ENCODE measurements at regions not wholly inside any gene's neighbourhood (a gene's known extent, or its start where the extent isn't known, plus 50 kb on each side); places are given as distances from the start of the nearest gene placed in this dataset.

DNA sequence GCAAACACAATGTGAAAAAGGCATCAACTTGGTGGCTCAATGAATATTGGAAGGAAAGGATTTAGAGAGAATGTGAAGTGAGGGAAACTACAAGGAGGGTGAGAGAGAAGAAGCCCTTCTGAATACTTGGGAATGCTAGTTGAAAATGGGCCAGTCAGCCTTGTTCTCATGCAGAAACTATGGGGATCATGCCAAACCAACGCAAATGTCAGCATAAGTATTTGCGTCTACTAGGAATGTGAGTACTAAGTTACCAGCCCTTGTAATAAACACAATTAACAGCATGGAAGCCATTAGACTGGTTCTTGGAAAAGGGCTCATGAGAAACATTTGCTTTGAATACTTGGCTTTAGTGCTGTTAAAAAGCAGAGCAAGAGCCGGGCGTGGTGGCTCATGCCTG is 54.9 kb upstream of the AIG1 start:
- no peak for ATAC-seq
- no peak for FAIRE-seq
- H3K4me1 ChIP-seq = no peaks in the 10 kb centered on the region
- no peaks in the 10 kb centered on the region for H3K9me3 ChIP-seq
- CTCF ChIA-PET = no interaction called here
- WGBS (ENCODE audit: missing lambda C conversion rate) = 86% methylated on average over 4 of the region's 4 CpGs
- no peak for DNase-seq (ENCODE audit: low read depth in 1 of 2, low spot score in 1 of 2)
- H3K4me3 ChIP-seq = no peak overlapping the region
- H3K27ac ChIP-seq = no peak overlapping the region
- no peak for TF ChIP-seq RNF2 (IDR thresholded peaks at IDR 0.05; ENCODE audit: borderline replicate concordance, low read depth)
- TF ChIP-seq HOXB13 (CRISPR knock-in tag; IDR thresholded peaks at IDR 0.05; ENCODE audit: low read depth) = no peak
- TF ChIP-seq HES2 (IDR thresholded peaks at IDR 0.05) = no peak
- no peak for TF ChIP-seq PBX3 (IDR thresholded peaks at IDR 0.05)
- TF ChIP-seq HOXA7 (CRISPR knock-in tag; IDR thresholded peaks at IDR 0.05) = no peak
- TF ChIP-seq HDAC2 (IDR thresholded peaks at IDR 0.05) = no peak
- TF ChIP-seq TP53 (CRISPR knock-in tag; IDR thresholded peaks at IDR 0.05) = no peak
- TF ChIP-seq CEBPB (IDR thresholded peaks at IDR 0.05) = no peak
- no peak for TF ChIP-seq CBX2 (IDR thresholded peaks at IDR 0.05; ENCODE audit: borderline replicate concordance, low read depth)
- TF ChIP-seq NR3C1 (IDR thresholded peaks at IDR 0.05) = no peak
- TF ChIP-seq POLR2AphosphoS2 (conservative IDR thresholded peaks at IDR 0.05; ENCODE audit: low read length) = no peak
- no peak for TF ChIP-seq TFCP2L1 (CRISPR knock-in tag; IDR thresholded peaks at IDR 0.05)
- no peak overlapping the region for H3K4me2 ChIP-seq
- POLR2A ChIA-PET = no interaction called here

GRCh38 chr6:143006787-143007186 is 53.9 kb upstream of the AIG1 start:
- FAIRE-seq (no peak), ATAC-seq (no peak), DNase-seq (ENCODE audit: low read depth in 1 of 2, low spot score in 1 of 2) (no peak)
- no peaks in the 10 kb centered on the region for H3K9me3 ChIP-seq
- ChIA-PET CTCF (no interaction called here), POLR2A (no interaction called here)
- no peak overlapping the region for H3K27ac ChIP-seq
- no peaks in the 10 kb centered on the region for H3K4me1 ChIP-seq
- 50% methylated on average over 4 of the region's 4 CpGs for WGBS (ENCODE audit: missing lambda C conversion rate)
- H3K4me3 ChIP-seq = no peak overlapping the region
- TF ChIP-seq CHD2 (IDR thresholded peaks at IDR 0.05; ENCODE audit: low read length, partially characterized antibody) (no peak), TFCP2L1 (CRISPR knock-in tag; IDR thresholded peaks at IDR 0.05) (no peak), MAZ (IDR thresholded peaks at IDR 0.05; ENCODE audit: borderline replicate concordance, low read depth, low read length) (no peak), FOSL2 (IDR thresholded peaks at IDR 0.05) (no peak), FOSL2 (CRISPR knock-in tag; IDR thresholded peaks at IDR 0.05) (no peak), ATOH8 (CRISPR knock-in tag; IDR thresholded peaks at IDR 0.05; ENCODE audit: low read depth) (no peak), RFX5 (IDR thresholded peaks at IDR 0.05) (no peak), PHF8 (IDR thresholded peaks at IDR 0.05; ENCODE audit: borderline replicate concordance, low read depth) (no peak), MYC (IDR thresholded peaks at IDR 0.05; ENCODE audit: borderline replicate concordance, low read length) (no peak), EHMT2 (IDR thresholded peaks at IDR 0.05; ENCODE audit: low read depth) (no peak), CBX8 (IDR thresholded peaks at IDR 0.05) (no peak), ZSCAN20 (CRISPR knock-in tag; IDR thresholded peaks at IDR 0.05) (no peak), NPAS2 (CRISPR knock-in tag; IDR thresholded peaks at IDR 0.05; ENCODE audit: borderline replicate concordance) (no peak), SREBF2 (IDR thresholded peaks at IDR 0.05) (no peak), EP300 (IDR thresholded peaks at IDR 0.05) (no peak)
- TF ChIP-seq, protein P1, sequence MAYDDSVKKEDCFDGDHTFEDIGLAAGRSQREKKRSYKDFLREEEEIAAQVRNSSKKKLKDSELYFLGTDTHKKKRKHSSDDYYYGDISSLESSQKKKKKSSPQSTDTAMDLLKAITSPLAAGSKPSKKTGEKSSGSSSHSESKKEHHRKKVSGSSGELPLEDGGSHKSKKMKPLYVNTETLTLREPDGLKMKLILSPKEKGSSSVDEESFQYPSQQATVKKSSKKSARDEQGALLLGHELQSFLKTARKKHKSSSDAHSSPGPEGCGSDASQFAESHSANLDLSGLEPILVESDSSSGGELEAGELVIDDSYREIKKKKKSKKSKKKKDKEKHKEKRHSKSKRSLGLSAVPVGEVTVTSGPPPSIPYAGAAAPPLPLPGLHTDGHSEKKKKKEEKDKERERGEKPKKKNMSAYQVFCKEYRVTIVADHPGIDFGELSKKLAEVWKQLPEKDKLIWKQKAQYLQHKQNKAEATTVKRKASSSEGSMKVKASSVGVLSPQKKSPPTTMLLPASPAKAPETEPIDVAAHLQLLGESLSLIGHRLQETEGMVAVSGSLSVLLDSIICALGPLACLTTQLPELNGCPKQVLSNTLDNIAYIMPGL (CRISPR knock-in tag; IDR thresholded peaks at IDR 0.05; ENCODE audit: borderline replicate concordance) = no peak
- no peak overlapping the region for H3K4me2 ChIP-seq

Data from A549 (cell line).